ENCODE measurements at regions not wholly inside any gene's neighbourhood (a gene's known extent, or its start where the extent isn't known, plus 50 kb on each side); places are given as distances from the start of the nearest gene placed in this dataset.

GRCh38 chr5:59992206-59992605 is 98.7 kb upstream of the PDE4D start:
- intact Hi-C loops (cut with DNase I): no loop called here

DNA sequence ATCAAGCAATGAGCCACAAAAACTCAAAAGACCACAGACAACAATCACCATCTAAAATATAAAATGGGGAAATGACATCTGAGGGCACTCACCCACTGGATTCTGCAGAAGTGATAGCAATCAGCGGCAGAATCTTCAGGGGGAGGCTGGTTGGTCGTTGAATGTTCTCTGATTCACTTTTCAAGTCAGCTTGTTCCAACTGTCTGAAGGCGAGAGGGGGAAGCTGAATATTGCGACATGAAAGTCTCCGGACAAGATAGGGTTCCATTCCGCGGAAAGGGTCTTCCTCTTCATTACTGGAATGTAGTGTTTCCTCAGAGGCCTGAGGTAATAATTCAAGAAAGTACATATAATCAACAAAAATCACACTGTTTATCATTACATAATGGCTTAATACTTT is 94.9 kb upstream of the PDE4D start:
- intact Hi-C loops (cut with DNase I): no loop called here
- no peak for DNase-seq

More at GRCh38 chr5:59992206-59992605, 98.7 kb upstream of the PDE4D start:
- no peak for DNase-seq

GRCh38 chr5:59976342-59976741 is 82.8 kb upstream of the PDE4D start:
- intact Hi-C loops (cut with DNase I): no loop called here
- DNase-seq: no peak

DNA sequence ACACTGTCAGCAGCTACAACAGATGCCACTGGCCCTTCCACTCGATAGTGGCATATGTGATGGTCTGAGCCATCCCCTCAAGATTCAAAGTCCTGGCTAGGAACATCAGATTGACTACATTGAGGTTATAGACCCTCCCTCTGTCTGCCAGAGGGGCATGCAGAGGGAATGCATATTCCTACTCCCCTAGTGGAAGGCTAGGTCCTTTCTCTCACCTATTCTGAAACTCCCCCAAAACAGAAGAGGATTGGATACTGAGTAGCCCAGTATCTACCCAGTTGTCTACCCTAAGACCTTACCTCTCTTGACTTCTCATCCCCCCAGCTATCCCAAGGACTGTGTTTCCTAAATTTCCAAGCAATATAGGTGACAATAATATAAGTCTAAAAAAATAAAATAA is 78.5 kb upstream of the PDE4D start:
- no peak for DNase-seq
- intact Hi-C loops (cut with DNase I): no loop called here

DNA sequence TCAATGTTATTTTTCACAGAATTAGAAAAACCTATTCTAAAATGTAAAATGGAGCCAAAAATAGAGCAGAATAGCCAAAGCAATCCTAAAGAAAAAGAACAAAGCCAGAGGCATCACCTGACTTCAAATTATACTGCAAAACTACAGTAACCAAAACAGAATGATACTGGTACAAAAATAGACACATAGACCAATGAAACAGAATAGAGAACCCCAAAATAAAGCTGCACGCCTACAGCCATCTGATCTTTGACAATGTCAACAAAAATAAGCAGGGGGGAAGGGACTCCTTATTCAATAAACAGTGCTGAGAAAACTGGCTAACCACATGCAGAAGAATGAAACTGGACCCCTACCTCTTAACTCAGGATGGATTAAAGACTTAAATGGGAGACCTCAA is 65.8 kb upstream of the PDE4D start:
- no peak for DNase-seq
- intact Hi-C loops (cut with DNase I): no loop called here

DNA sequence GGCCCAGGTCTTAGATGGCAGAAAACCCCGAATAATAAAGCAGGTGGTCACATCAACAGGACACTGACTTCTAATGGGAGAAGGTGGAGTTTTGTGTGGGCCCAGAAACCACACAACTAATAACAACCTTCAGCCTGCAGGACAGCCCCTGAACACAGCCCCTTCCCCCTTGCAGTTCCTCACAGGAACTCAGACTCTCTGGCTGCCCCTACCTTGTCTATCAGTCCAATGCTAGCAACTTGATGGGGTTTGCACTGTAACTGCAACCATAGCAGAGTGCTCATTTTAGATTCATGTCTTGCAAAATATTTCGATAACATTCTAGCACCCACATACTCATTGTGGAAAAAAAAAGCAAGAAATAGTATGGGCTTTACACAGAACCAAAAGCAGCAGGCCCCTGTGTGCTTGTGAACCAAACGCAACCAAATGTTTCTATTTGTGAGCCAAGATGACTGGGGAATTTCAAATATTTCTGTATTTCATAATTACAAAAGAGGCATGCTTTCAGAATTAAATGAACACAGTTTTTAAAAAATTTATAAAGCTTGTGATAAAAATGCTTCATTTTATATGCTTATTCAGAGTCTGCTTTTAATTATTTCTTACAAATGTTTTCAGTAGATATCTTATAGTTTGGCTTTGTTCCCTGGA is 62.7 kb upstream of the PDE4D start:
- no peak for DNase-seq
- intact Hi-C loops (cut with DNase I): no loop called here

DNA sequence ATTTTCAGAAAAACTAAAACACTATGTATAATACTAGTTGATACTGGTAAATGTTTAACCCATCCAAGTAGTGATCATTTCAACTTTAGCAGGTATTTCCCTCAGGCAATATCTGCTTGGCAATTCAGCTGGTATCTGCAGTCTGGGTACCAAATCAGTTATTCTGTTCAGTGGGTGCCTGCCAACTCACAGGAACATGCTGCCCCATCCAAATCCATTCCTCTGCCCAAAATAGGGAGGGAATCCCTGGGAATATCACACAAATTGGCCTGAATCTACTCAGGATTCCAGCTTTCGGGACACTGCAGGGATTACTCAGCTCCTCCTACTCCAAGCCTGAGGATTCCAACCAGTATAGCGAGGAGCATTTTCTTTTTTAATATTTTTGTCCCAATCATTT is 61.7 kb upstream of the PDE4D start:
- intact Hi-C loops (cut with DNase I): no loop called here
- no peak for DNase-seq

DNA sequence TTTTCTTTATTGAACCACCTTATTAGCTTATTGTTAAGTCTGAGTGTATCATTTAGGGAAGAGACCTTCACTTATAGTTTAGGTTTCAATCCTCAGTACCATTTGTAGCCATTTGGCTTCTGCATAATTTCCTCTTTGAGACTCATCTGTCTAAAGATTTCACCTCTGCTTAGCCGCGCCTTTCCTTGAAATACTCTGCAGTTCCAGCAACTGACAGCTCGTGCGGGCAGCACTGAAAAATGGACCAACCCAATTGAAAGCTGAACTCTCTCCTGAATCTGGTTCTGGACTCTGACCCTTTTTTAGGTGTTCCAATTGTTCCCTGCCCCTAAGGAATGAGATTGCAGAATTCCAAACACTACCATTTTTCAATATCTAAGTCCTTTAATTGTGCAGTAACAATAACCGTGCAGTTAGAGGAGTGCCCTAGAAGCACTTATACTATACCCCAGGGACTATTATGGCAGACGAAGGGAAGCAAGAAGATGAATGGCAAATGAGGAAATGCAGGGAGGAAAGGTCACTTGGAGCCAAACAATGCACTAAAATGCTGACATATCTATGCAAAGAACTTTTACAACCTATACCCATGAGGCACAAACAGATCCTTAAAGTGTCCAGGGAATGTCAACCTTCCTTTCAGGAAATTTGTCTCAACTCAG is 50.1 kb upstream of the PDE4D start:
- DNase-seq: no peak
- intact Hi-C loops (cut with DNase I): no loop called here
